Rectal smooth muscle tissue (tissue), 1 donor: ENCODE measurements at regions not wholly inside any gene's neighbourhood (a gene's known extent, or its start where the extent isn't known, plus 50 kb on each side); places are given as distances from the start of the nearest gene placed in this dataset.

Experiments used
- H3K27ac ChIP-seq: one replicate; pipeline ENCODE4 v1.7.0; 2013; ENCODE audit warnings: low read depth, low read length, inconsistent platforms
- H3K27me3 ChIP-seq: one replicate; pipeline ENCODE4 v1.7.0; 2013; ENCODE audit warnings: low read length; ENCODE audit not compliant: control insufficient read depth, insufficient read depth
- H3K36me3 ChIP-seq: one replicate; pipeline ENCODE4 v1.7.0; 2013; ENCODE audit warnings: low read length; ENCODE audit not compliant: control insufficient read depth, insufficient read depth
- H3K4me1 ChIP-seq: one replicate; pipeline ENCODE4 v1.7.0; 2013; ENCODE audit warnings: low read length; ENCODE audit not compliant: control insufficient read depth, insufficient read depth
- H3K4me3 ChIP-seq: one replicate; pipeline ENCODE4 v1.7.0; 2013; ENCODE audit warnings: low read length
- H3K9ac ChIP-seq: one replicate; pipeline ENCODE4 v1.7.0; 2013; ENCODE audit warnings: low read length

DNA sequence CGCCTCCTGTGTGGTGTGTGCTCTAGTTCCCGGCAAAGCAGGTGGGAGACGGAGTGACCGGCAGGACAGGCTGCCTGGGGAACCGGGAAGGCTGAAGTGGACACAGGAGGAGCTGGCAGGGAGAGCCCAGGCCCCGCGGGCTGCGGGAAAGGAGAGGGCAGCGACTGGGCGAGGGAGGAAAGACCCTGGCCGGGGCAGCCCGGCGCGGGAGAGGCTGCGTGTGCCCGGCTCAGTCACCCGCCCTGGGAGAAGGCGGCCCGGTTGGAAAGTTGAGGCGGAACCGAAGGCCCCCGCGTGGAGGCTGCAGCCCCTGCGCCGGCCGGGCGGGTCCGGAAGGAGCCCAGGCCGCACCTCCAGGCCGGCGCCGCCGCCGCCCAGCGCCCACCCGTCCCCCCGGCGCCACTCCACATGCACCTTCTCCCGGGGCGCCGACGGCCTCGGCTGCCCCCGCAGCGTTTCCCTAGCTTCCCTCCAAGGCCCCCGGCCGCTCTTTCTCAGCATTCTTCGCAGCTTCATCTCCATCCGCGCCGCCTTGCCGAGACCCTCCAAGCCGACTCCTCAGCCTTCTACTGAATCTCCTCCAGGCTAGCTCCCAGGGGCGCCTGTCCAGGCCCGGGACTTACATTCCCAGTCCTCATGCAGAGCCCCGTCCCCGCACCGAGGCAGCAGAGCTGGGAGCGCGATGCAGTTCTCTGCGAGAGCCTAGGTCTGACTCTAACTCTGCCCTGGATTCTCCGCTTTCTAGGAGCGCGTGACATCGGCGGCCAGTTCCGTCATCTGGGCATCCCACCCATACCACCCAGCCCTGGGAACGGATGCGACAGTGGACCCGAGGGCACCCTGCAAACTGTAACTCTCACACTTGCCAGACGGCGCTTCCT is 152.0 kb downstream of the ERCC6L2 start:
- H3K4me3 ChIP-seq: peak overlapping the region; percentile 52
- H3K9ac ChIP-seq: no peak overlapping the region
- H3K27me3 ChIP-seq: peaks cover 3% of the 10 kb centered on the region
- peaks cover 8% of the 10 kb centered on the region for H3K4me1 ChIP-seq
- H3K27ac ChIP-seq: no peak overlapping the region
- H3K36me3 ChIP-seq: no peaks in the 10 kb centered on the region

DNA sequence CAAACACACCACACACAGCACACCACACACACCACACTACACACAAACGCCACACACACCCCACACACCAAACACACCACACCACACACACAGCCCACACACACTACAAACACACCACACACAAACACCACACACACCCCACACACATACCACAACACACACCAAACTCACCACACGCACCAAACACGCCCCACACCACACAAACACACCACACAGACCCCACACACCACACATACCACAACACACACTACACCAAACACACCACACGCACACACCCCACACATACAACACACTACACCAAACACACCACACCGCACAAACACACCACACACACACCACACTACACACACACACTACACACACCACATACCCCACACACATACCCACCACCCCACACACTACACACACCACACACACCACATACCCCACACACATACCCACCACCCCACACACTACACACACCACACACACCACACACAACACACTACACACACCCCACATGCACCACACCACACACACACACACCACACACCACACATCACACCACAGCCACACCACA is 151.2 kb downstream of the ERCC6L2 start:
- Histone ChIP-seq H3K9ac (no peak overlapping the region), H3K4me3 (peak overlapping the region; percentile 52), H3K27me3 (peaks cover 3% of the 10 kb centered on the region), H3K27ac (no peak overlapping the region), H3K36me3 (no peaks in the 10 kb centered on the region), H3K4me1 (peaks cover 8% of the 10 kb centered on the region)

GRCh38 chr9:96025995-96026602 is 150.6 kb downstream of the ERCC6L2 start:
- H3K4me1 ChIP-seq: peaks cover 6% of the 10 kb centered on the region
- H3K27ac ChIP-seq: no peak overlapping the region
- no peak overlapping the region for H3K4me3 ChIP-seq
- H3K27me3 ChIP-seq: peaks cover 3% of the 10 kb centered on the region
- no peak overlapping the region for H3K9ac ChIP-seq
- H3K36me3 ChIP-seq: no peaks in the 10 kb centered on the region

DNA sequence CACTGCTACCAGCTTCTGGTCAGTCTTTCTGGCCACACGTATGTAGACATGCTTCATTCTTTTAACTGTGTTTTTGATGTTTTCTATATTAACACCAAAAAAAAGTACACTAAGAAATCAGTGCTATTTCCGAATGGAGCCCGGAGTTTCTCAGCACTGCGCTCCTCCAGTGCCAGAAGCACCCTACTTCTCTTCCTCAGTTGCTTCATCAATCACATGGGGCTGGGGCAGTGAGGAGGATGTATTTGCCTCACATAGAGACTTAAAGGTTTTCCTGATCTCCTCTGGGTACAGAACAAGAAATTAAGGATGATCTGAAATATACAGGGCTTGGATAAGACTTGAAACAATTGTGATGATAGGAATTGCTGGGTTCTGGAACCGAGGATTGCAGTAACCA is 148.0 kb downstream of the ERCC6L2 start:
- Histone ChIP-seq H3K27me3 (peaks cover 3% of the 10 kb centered on the region), H3K4me3 (no peak overlapping the region), H3K36me3 (no peaks in the 10 kb centered on the region), H3K4me1 (no peaks in the 10 kb centered on the region), H3K27ac (no peak overlapping the region), H3K9ac (no peak overlapping the region)

DNA sequence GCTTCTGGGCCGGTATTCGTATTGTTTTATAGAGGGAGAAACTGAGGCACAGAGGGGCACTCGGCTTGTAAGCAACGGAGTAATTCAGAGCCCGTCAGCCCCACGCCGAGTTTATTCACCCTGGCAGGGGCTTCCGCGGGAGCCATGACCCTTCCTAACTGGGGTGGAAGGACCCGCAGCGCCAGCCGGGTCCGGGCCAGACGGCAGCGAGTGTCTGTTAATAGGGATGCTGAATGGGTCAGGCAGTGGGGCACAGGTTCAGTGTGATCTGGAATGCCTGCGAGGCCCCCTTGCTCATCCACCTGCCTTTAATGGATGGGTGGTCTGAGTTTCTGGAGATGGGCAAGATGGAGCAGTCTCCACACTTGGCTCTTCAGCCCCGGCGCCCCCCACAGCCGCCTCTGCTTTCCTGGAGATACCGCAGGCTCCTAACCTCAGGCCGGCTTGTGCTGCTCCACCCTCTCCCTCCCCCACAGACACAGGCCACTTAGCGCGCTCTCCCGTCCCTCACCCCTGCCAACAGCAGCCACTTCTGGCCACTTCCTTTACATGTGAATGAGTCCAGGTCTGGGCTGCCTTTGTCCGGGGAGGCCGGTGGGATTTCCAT is 147.1 kb downstream of the ERCC6L2 start:
- Histone ChIP-seq H3K4me1 (no peaks in the 10 kb centered on the region), H3K36me3 (no peaks in the 10 kb centered on the region), H3K4me3 (peak overlapping the region; percentile 30), H3K9ac (no peak overlapping the region), H3K27ac (no peak overlapping the region), H3K27me3 (peaks cover 3% of the 10 kb centered on the region)

DNA sequence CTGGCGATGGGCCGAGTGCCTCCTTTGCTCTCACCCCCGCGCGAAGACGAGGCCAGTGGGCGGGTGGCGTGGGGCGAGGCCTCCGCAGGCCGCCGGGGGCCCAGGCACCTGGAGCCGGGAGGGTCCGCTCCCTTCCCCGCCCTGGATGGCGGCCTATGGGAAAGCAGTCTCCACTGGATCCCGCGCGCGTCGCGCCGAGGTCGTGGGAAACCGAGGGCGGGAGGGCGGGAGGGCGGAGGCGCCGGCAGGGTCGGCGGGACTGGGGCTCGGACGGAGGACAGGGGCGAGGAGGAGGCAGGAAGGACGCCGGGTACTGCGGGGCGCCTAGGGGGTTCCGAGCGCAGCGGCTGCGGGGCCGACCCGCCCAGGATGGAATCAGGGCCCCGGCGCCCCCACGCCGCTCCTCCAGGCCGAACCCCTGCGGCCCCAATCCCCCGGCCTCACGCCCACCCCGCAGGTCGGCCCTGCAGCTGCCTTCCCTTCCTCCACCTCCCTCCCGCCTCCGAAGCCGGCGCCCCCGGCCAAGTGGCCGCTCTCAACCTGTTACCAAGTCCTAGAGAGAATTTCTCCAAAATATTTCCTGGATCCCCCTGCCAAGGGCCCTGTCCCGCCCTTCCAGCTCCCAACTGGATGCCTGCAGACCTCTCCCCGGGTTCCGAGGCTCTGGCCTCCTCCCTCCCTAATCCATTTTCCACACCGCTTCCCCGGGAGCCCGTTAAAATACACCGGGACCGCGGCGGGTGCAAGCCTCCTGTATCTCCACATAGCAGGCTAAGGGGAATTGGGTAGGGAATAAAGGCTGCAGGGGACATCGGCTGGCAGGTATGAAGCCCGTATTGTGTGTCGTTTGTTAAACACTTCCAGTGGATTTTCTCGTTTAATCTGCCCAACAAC is 146.3 kb downstream of the ERCC6L2 start:
- peaks cover 4% of the 10 kb centered on the region for H3K36me3 ChIP-seq
- H3K27ac ChIP-seq: no peak overlapping the region
- H3K27me3 ChIP-seq: peaks cover 1% of the 10 kb centered on the region
- no peak overlapping the region for H3K9ac ChIP-seq
- peak overlapping the region; percentile 44 for H3K4me3 ChIP-seq
- H3K4me1 ChIP-seq: no peaks in the 10 kb centered on the region

- Histone ChIP-seq H3K9ac (no peak overlapping the region), H3K36me3 (peaks cover 5% of the 10 kb centered on the region), H3K4me3 (peak overlapping the region; percentile 44), H3K4me1 (no peaks in the 10 kb centered on the region), H3K27me3 (no peaks in the 10 kb centered on the region), H3K27ac (no peak overlapping the region)
These were observed 145.5 kb downstream of the ERCC6L2 start for GRCh38 chr9:96020792-96021550.

DNA sequence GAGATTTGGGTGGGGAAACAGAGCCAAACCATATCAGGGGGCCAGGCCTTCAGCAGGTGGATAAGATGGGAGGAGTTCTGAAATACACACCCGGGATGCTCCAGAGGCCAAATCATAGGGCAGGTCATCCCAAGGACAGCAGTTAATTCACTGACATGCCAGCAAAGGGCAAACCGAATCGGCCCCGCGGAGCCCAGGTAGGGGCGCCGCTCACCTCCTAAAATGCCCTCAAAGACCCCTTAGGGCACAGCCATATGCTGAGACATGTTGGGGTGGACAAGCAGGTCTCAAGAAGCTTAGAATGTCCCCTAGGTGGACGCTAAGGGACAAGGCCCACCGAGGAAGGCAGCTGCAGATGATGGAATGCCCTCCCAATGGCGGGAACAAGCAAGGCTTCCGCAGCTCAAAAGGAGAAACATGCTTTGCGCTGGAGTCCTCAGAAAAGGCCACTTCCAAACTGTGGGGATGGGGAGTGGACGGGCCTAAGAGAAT is 144.9 kb downstream of the ERCC6L2 start:
- Histone ChIP-seq H3K36me3 (peaks cover 5% of the 10 kb centered on the region), H3K27me3 (no peaks in the 10 kb centered on the region), H3K4me1 (no peaks in the 10 kb centered on the region), H3K4me3 (peak overlapping the region; percentile 44), H3K27ac (no peak overlapping the region), H3K9ac (no peak overlapping the region)
